ENCODE measurements at regions not wholly inside any gene's neighbourhood (a gene's known extent, or its start where the extent isn't known, plus 50 kb on each side); places are given as distances from the start of the nearest gene placed in this dataset.

GRCh38 chr2:237251986-237252385 lies 162.0 kb downstream of the COL6A3 start:
- TF ChIP-seq POLR2A (IDR thresholded peaks at IDR 0.05) (no peak), CTCF (IDR thresholded peaks at IDR 0.05) (no peak)

Data from esophagus squamous epithelium (tissue), 4 donors.